ENCODE measurements at regions not wholly inside any gene's neighbourhood (a gene's known extent, or its start where the extent isn't known, plus 50 kb on each side); places are given as distances from the start of the nearest gene placed in this dataset.

DNA sequence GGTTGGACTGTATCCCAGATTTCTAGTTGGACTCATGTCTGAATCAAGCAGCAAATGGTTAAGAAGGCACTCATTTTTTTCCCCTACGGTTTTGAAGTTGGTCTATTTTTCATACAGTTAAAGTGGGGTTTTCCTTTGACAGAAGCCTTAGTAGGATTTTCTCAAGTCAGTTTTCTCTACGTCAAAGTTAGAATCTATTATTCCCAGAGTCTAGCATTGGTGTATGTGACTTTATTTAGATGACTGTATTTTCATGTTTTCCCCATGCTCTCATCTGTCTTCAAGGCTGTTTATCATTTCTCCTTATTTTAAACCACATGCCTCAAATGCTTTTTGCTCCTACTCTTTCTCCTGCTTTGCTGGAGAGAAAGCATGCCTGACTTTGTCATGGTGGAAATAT is 623.2 kb downstream of the CCSER2 start:
- no peaks in the 10 kb centered on the region for H3K23me2 ChIP-seq (ENCODE audit: insufficient read length, low read depth, low read length, poor library complexity, severe bottlenecking)
- H3K27ac ChIP-seq (ENCODE audit: insufficient read length, low read depth, low read length) = no peak overlapping the region
- no peaks in the 10 kb centered on the region for H4K20me1 ChIP-seq (ENCODE audit: control insufficient read depth, insufficient read depth, insufficient read length)
- no peak overlapping the region for H3K18ac ChIP-seq (ENCODE audit: insufficient read length, low read depth, low read length)
- H2BK20ac ChIP-seq (ENCODE audit: low read depth, low read length, poor library complexity, severe bottlenecking) = no peak overlapping the region
- H2BK120ac ChIP-seq (ENCODE audit: low read depth, low read length, poor library complexity, severe bottlenecking) = no peak overlapping the region
- TF ChIP-seq, protein P1, sequence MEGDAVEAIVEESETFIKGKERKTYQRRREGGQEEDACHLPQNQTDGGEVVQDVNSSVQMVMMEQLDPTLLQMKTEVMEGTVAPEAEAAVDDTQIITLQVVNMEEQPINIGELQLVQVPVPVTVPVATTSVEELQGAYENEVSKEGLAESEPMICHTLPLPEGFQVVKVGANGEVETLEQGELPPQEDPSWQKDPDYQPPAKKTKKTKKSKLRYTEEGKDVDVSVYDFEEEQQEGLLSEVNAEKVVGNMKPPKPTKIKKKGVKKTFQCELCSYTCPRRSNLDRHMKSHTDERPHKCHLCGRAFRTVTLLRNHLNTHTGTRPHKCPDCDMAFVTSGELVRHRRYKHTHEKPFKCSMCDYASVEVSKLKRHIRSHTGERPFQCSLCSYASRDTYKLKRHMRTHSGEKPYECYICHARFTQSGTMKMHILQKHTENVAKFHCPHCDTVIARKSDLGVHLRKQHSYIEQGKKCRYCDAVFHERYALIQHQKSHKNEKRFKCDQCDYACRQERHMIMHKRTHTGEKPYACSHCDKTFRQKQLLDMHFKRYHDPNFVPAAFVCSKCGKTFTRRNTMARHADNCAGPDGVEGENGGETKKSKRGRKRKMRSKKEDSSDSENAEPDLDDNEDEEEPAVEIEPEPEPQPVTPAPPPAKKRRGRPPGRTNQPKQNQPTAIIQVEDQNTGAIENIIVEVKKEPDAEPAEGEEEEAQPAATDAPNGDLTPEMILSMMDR (conservative IDR thresholded peaks at IDR 0.05) = no peak
- no peak overlapping the region for H2BK12ac ChIP-seq (ENCODE audit: insufficient read length, low read depth, low read length)
- no peak overlapping the region for H2BK5ac ChIP-seq (ENCODE audit: insufficient read length, low read length)
- DNase-seq = no peak
- no peak overlapping the region for H3K27ac Mint-ChIP-seq
- no peak overlapping the region for H3K23ac ChIP-seq (ENCODE audit: insufficient read length, low read depth, low read length)
- H3K36me3 Mint-ChIP-seq (ENCODE audit: insufficient read depth in 1 of 3, low read depth in 3 of 3) = no peaks in the 10 kb centered on the region
- H3K4me1 Mint-ChIP-seq = peaks cover 0 to 6% of the 10 kb centered on the region in 2 experiments; a peak in 2 of 4 replicates
- no peak overlapping the region for H4K8ac ChIP-seq (replicated peaks; ENCODE audit: insufficient read length, low read depth, low read length)
- no peak overlapping the region for H3K4ac ChIP-seq (ENCODE audit: low read depth, low read length)
- no peak overlapping the region for H2AK5ac ChIP-seq (ENCODE audit: insufficient read length, low read length)
- H3K4me1 ChIP-seq (ENCODE audit: insufficient read depth, low read length) = no peaks in the 10 kb centered on the region
- no peak overlapping the region for H3K4me2 ChIP-seq (ENCODE audit: insufficient read depth, insufficient read length, low read length)
- H2BK15ac ChIP-seq (ENCODE audit: low read depth, low read length) = no peak overlapping the region
- H4K91ac ChIP-seq (ENCODE audit: insufficient read length, low read depth, low read length) = no peak overlapping the region
- no peak overlapping the region for H2AFZ ChIP-seq (ENCODE audit: low read length)
- H3K9ac ChIP-seq (ENCODE audit: extremely low read depth, insufficient read length, low read length) = no peak overlapping the region
- no peaks in the 10 kb centered on the region for H3K9me3 Mint-ChIP-seq
- no peaks in the 10 kb centered on the region for H3K79me2 ChIP-seq (ENCODE audit: insufficient read depth, low read length)
- H3K14ac ChIP-seq (ENCODE audit: insufficient read depth, low read length) = no peak overlapping the region
- H3K27me3 ChIP-seq (ENCODE audit: insufficient read depth, low read length) = no peaks in the 10 kb centered on the region
- no CpG with 5 or more reads among the region's 2 CpGs for WGBS (ENCODE audit: extremely low coverage, insufficient read length, low lambda C conversion rate)
- H4K5ac ChIP-seq (ENCODE audit: insufficient read length, low read depth, low read length) = no peak overlapping the region
- no peak overlapping the region for H3T11ph ChIP-seq (ENCODE audit: low read length)
- H3K56ac ChIP-seq (ENCODE audit: insufficient read length, low read depth, low read length) = no peak overlapping the region
- no peaks in the 10 kb centered on the region for H3K79me1 ChIP-seq (ENCODE audit: insufficient read depth, low read depth, low read length, poor library complexity, severe bottlenecking)
- no peaks in the 10 kb centered on the region for H3K27me3 Mint-ChIP-seq (ENCODE audit: low read depth)
- H3K4me3 Mint-ChIP-seq = no peak overlapping the region
- H3K9me3 ChIP-seq (ENCODE audit: control insufficient read depth, low read depth, low read length) = no peaks in the 10 kb centered on the region

All from H9 (cell line).